ENCODE measurements at regions not wholly inside any gene's neighbourhood (a gene's known extent, or its start where the extent isn't known, plus 50 kb on each side); places are given as distances from the start of the nearest gene placed in this dataset.

- POLR2A ChIA-PET (ENCODE audit: unreplicated experiment): no interaction called here
- Histone ChIP-seq H3K9me3 (ENCODE audit: control insufficient read depth, insufficient read depth, low read length) (no peaks in the 10 kb centered on the region), H3K14ac (replicated peaks; ENCODE audit: low read depth, low read length) (no peak overlapping the region), H3K4ac (ENCODE audit: low read depth, low read length) (no peak overlapping the region), H3K36me3 (ENCODE audit: control insufficient read depth, insufficient read depth, low read length) (no peaks in the 10 kb centered on the region), H3K9ac (ENCODE audit: low read depth, low read length) (no peak overlapping the region), H3K79me1 (ENCODE audit: low read depth in 1 of 2, low read length in 2 of 2) (no peaks in the 10 kb centered on the region), H4K91ac (ENCODE audit: insufficient read depth, low read depth, low read length) (no peak overlapping the region), H2AK9ac (replicated peaks; ENCODE audit: low read depth, low read length, poor library complexity) (no peak overlapping the region), H3K4me3 (ENCODE audit: insufficient read depth, low read depth, low read length) (no peak overlapping the region), H3K56ac (ENCODE audit: extremely low read depth, insufficient read depth, low read length) (no peak overlapping the region), H2BK15ac (ENCODE audit: low read depth, low read length) (no peak overlapping the region), H3K27ac (ENCODE audit: insufficient read depth, low read length) (no peak overlapping the region), H3K23ac (ENCODE audit: low read depth, low read length) (no peak overlapping the region), H2AK5ac (ENCODE audit: low read depth, low read length) (no peak overlapping the region), H3K9me1 (ENCODE audit: insufficient read depth, low read length) (no peaks in the 10 kb centered on the region), H3K4me2 (ENCODE audit: low read depth, low read length) (no peak overlapping the region), H2BK120ac (ENCODE audit: low read depth, low read length) (no peak overlapping the region), H3K27me3 (ENCODE audit: control insufficient read depth, insufficient read depth, low read length) (peaks cover 7% of the 10 kb centered on the region), H2AFZ (replicated peaks; ENCODE audit: low read length, poor library complexity) (no peak overlapping the region), H4K20me1 (ENCODE audit: insufficient read depth, low read length) (no peaks in the 10 kb centered on the region), H3K18ac (ENCODE audit: low read depth, low read length) (no peak overlapping the region), H2BK5ac (ENCODE audit: low read depth, low read length, poor library complexity, severe bottlenecking) (no peak overlapping the region), H3K4me1 (ENCODE audit: control insufficient read depth, insufficient read depth, low read length) (peaks cover 4% of the 10 kb centered on the region), H4K8ac (ENCODE audit: low read depth in 2 of 2, low read length in 2 of 2) (no peak overlapping the region), H4K5ac (ENCODE audit: low read depth, low read length) (no peak overlapping the region), H2BK20ac (ENCODE audit: low read depth, low read length) (no peak overlapping the region)
- intact Hi-C loops (cut with micrococcal nuclease): no loop called here
- no TSS peak for BruUV-seq (replicated peaks)
- dilution Hi-C loops (cut with HindIII; ENCODE audit: low sequenced_read_pairs, unreplicated experiment): no loop called here
- CTCF ChIA-PET: no interaction called here
- DNase-seq (no peak), ATAC-seq (ENCODE audit: low read depth) (no peak)
- in situ Hi-C loops (cut with MboI; ENCODE audit: low sequenced_read_pairs): no loop called here
- WGBS, 2 experiments (ENCODE audit: extremely low coverage in 2 of 2, insufficient read length in 1 of 2): no CpG with 5 or more reads among the region's 2 CpGs
- TF ChIP-seq, protein P1, sequence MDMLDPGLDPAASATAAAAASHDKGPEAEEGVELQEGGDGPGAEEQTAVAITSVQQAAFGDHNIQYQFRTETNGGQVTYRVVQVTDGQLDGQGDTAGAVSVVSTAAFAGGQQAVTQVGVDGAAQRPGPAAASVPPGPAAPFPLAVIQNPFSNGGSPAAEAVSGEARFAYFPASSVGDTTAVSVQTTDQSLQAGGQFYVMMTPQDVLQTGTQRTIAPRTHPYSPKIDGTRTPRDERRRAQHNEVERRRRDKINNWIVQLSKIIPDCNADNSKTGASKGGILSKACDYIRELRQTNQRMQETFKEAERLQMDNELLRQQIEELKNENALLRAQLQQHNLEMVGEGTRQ (IDR thresholded peaks at IDR 0.05; ENCODE audit: low read depth, low read length): no peak
- no peak for TF ChIP-seq RCOR1 (IDR thresholded peaks at IDR 0.05; ENCODE audit: insufficient replicate concordance, low read length)
These were observed 80.9 kb downstream of the DAD1 start for GRCh38 chr14:22508150-22508457.

Measured in IMR-90 (cell line).